Loucy (cell line): ENCODE measurements at regions not wholly inside any gene's neighbourhood (a gene's known extent, or its start where the extent isn't known, plus 50 kb on each side); places are given as distances from the start of the nearest gene placed in this dataset.

Experiments
- EZH2phosphoT487 ChIP-seq: fragments of 200-600 bp; IDR thresholded peaks from 2 replicates; pipeline ENCODE4 v1.6.1; 2018; ENCODE audit warnings: antibody characterized with exemption, mild to moderate bottlenecking, moderate library complexity, borderline replicate concordance
- TF ChIP-seq, protein P1 (sequence below): fragments of 200-600 bp; sonication (generic); conservative IDR thresholded peaks from 2 replicates; pipeline ENCODE4 v1.5.1; 2014; ENCODE audit warnings: mild to moderate bottlenecking, antibody characterized with exemption, low read length

DNA sequence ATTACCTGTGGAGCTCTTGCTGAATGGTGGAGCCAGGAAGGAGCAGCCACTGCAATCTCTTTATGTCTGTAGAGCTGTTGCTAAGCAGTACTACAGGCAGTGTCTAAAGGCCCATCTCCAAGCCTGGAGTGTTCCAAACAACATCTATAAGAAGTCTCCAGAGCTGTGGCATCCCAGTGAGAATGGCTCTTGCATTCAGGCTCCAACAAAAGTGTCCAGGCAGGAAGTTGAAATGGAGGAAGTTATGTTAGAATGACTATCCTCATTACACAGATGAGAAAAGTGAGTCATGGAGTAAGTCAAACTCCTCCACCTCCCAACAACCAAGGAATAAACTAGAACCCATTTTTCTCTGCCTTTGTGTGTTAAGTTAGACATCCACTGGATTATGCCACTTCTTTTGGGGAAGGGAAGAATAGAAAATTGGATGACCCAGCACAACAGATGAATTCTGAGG lies 288.5 kb upstream of the STXBP5 start:
- TF ChIP-seq, protein P1, sequence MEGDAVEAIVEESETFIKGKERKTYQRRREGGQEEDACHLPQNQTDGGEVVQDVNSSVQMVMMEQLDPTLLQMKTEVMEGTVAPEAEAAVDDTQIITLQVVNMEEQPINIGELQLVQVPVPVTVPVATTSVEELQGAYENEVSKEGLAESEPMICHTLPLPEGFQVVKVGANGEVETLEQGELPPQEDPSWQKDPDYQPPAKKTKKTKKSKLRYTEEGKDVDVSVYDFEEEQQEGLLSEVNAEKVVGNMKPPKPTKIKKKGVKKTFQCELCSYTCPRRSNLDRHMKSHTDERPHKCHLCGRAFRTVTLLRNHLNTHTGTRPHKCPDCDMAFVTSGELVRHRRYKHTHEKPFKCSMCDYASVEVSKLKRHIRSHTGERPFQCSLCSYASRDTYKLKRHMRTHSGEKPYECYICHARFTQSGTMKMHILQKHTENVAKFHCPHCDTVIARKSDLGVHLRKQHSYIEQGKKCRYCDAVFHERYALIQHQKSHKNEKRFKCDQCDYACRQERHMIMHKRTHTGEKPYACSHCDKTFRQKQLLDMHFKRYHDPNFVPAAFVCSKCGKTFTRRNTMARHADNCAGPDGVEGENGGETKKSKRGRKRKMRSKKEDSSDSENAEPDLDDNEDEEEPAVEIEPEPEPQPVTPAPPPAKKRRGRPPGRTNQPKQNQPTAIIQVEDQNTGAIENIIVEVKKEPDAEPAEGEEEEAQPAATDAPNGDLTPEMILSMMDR, result no peak
- TF ChIP-seq EZH2phosphoT487, result no peak
